SK-N-SH treated with all-trans-retinoic acid at 6 μM for 48 hours (cell line): ENCODE measurements at regions not wholly inside any gene's neighbourhood (a gene's known extent, or its start where the extent isn't known, plus 50 kb on each side); places are given as distances from the start of the nearest gene placed in this dataset.

Source experiments
- ARNTL ChIP-seq: fragments of 450-650 bp; formaldehyde crosslinking; IDR thresholded peaks from 2 replicates; pipeline ENCODE4 v1.5.0; 2020; ENCODE audit warnings: low read depth, mild to moderate bottlenecking, moderate library complexity, borderline replicate concordance
- CSRNP3 ChIP-seq: fragments of 250-450 bp; sonication (Bioruptor Pico); IDR thresholded peaks from 2 replicates; pipeline ENCODE4 v1.5.1; 2021; ENCODE audit warnings: mild to moderate bottlenecking, moderate library complexity
- GLIS3 ChIP-seq: fragments of 250-450 bp; sonication (Bioruptor Pico); IDR thresholded peaks from 2 replicates; pipeline ENCODE4 v1.5.0; 2020; ENCODE audit warnings: mild to moderate bottlenecking, moderate library complexity
- OSR1 ChIP-seq: fragments of 250-450 bp; sonication (Bioruptor Pico); IDR thresholded peaks from 2 replicates; pipeline ENCODE4 v1.8.0; 2022; ENCODE audit warnings: moderate library complexity, mild to moderate bottlenecking, inconsistent platforms
- ZFP3 ChIP-seq: fragments of 250-450 bp; sonication (Bioruptor Pico); IDR thresholded peaks from 2 replicates; pipeline ENCODE4 v1.5.0; 2020; ENCODE audit warnings: mild to moderate bottlenecking, moderate library complexity
- ZFP30 ChIP-seq: fragments of 450-650 bp; formaldehyde crosslinking; IDR thresholded peaks from 2 replicates; pipeline ENCODE4 v1.5.0; 2022; ENCODE audit warnings: mild to moderate bottlenecking, moderate library complexity

GRCh38 chr2:174692256-174692919 lies 71.9 kb downstream of the CHRNA1 start:
- TF ChIP-seq GLIS3 (CRISPR knock-in tag) = no peak
- no peak for TF ChIP-seq ZFP3 (CRISPR knock-in tag)
- TF ChIP-seq OSR1 (CRISPR knock-in tag) = no peak
- no peak for TF ChIP-seq CSRNP3 (CRISPR knock-in tag)
- no peak for TF ChIP-seq ARNTL (CRISPR knock-in tag)
- TF ChIP-seq ZFP30 (CRISPR knock-in tag) = no peak
